ENCODE measurements at regions not wholly inside any gene's neighbourhood (a gene's known extent, or its start where the extent isn't known, plus 50 kb on each side); places are given as distances from the start of the nearest gene placed in this dataset.

DNA sequence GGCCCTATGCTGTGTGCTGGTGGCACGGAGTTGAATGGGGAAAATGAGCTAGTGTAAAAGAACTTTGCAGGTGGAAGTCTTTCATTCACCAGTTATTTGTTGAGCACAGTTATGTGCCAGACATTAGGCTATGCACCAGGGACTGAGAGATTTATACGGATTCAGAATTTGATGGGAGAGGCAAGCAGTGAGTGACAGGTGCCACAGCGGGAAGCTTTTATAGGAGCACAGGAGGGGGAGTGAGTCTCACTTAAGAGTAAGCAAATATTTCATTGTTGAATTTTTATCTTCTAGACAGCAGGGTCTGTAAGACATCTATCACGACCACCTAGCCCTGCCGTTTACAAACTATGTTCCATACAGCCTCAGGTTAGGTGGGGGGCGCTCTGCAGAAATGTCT, 320.6 kb downstream of the SNAPC1 start:
- no peaks in the 10 kb centered on the region for H3K9me1 ChIP-seq (ENCODE audit: control insufficient read depth, extremely low read depth, insufficient read depth, low read length)
- H4K20me1 ChIP-seq (ENCODE audit: control insufficient read depth, extremely low read depth, insufficient read depth, low read length) = no peaks in the 10 kb centered on the region
- no peak overlapping the region for H3K4me3 ChIP-seq (ENCODE audit: control insufficient read depth in 2 of 3, extremely low read depth in 1 of 3, insufficient read depth in 2 of 3, low read depth in 1 of 3, low read length in 3 of 3)
- no peaks in the 10 kb centered on the region for H3K4me1 ChIP-seq (ENCODE audit: control insufficient read depth, extremely low read depth, insufficient read depth, low read length)
- no peak overlapping the region for H3K4me2 ChIP-seq (ENCODE audit: control insufficient read depth, extremely low read depth, insufficient read depth, low read depth, low read length)
- no peak for FAIRE-seq
- DNase-seq (ENCODE audit: low read depth, low spot score) = no peak
- H3K36me3 ChIP-seq (ENCODE audit: control insufficient read depth in 2 of 2, extremely low read depth in 1 of 2, insufficient read depth in 2 of 2, low read length in 2 of 2) = no peaks in the 10 kb centered on the region
- H3K27me3 ChIP-seq (ENCODE audit: control insufficient read depth, extremely low read depth, insufficient read depth, low read length) = no peaks in the 10 kb centered on the region
- no peak overlapping the region for H3K27ac ChIP-seq (ENCODE audit: control insufficient read depth, insufficient read depth, low read length)
- H3K79me2 ChIP-seq (ENCODE audit: control insufficient read depth, insufficient read depth, low read length) = no peaks in the 10 kb centered on the region
- no peak overlapping the region for H2AFZ ChIP-seq (ENCODE audit: control insufficient read depth, low read length)
- TF ChIP-seq, protein P1, sequence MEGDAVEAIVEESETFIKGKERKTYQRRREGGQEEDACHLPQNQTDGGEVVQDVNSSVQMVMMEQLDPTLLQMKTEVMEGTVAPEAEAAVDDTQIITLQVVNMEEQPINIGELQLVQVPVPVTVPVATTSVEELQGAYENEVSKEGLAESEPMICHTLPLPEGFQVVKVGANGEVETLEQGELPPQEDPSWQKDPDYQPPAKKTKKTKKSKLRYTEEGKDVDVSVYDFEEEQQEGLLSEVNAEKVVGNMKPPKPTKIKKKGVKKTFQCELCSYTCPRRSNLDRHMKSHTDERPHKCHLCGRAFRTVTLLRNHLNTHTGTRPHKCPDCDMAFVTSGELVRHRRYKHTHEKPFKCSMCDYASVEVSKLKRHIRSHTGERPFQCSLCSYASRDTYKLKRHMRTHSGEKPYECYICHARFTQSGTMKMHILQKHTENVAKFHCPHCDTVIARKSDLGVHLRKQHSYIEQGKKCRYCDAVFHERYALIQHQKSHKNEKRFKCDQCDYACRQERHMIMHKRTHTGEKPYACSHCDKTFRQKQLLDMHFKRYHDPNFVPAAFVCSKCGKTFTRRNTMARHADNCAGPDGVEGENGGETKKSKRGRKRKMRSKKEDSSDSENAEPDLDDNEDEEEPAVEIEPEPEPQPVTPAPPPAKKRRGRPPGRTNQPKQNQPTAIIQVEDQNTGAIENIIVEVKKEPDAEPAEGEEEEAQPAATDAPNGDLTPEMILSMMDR (optimal IDR thresholded peaks at IDR 0.05 in 1 of 3, IDR thresholded peaks at IDR 0.05 in 1 of 3, conservative IDR thresholded peaks at IDR 0.05 in 1 of 3; ENCODE audit: extremely low read depth in 1 of 3, insufficient read depth in 2 of 3, low read length in 3 of 3) = no peak
- TF ChIP-seq EZH2 (IDR thresholded peaks at IDR 0.05; ENCODE audit: low read length) = no peak
- no peak overlapping the region for H3K9ac ChIP-seq (ENCODE audit: control insufficient read depth, extremely low read depth, insufficient read depth, low read length)
- H3K9me3 ChIP-seq (ENCODE audit: control insufficient read depth, low read depth, low read length) = no peaks in the 10 kb centered on the region
- dilution Hi-C loops (cut with MboI; ENCODE audit: extremely low pct_ligation_motif_present, low sequenced_read_pairs) = no loop called here

DNA sequence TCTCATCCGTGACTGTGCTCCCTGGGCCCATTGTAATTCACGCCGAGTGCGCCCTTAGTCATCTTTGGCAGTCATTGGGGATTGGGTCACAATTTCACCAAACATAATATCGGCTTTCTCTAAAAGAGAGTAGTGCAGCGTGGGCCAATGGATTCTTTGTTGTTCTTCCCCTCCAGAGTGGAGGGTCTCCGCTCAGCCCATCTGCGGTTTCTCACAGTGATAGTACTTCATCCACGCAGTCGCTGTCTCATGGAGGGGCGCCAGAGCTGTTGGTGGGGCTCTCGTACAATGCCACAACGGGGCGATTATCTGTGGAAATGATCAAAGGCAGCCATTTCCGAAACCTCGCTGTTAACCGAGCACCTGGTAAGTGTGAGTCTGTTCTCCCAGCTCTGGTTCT, 321.8 kb downstream of the SNAPC1 start:
- Histone ChIP-seq H3K4me3 (ENCODE audit: control insufficient read depth in 2 of 3, extremely low read depth in 1 of 3, insufficient read depth in 2 of 3, low read depth in 1 of 3, low read length in 3 of 3) (no peak overlapping the region), H3K9me1 (ENCODE audit: control insufficient read depth, extremely low read depth, insufficient read depth, low read length) (no peaks in the 10 kb centered on the region), H3K9ac (ENCODE audit: control insufficient read depth, extremely low read depth, insufficient read depth, low read length) (no peak overlapping the region), H3K27ac (ENCODE audit: control insufficient read depth, insufficient read depth, low read length) (no peak overlapping the region), H3K4me1 (ENCODE audit: control insufficient read depth, extremely low read depth, insufficient read depth, low read length) (no peaks in the 10 kb centered on the region), H4K20me1 (ENCODE audit: control insufficient read depth, extremely low read depth, insufficient read depth, low read length) (no peaks in the 10 kb centered on the region), H3K36me3 (ENCODE audit: control insufficient read depth in 2 of 2, extremely low read depth in 1 of 2, insufficient read depth in 2 of 2, low read length in 2 of 2) (no peaks in the 10 kb centered on the region), H3K4me2 (ENCODE audit: control insufficient read depth, extremely low read depth, insufficient read depth, low read depth, low read length) (no peak overlapping the region), H3K9me3 (ENCODE audit: control insufficient read depth, low read depth, low read length) (no peaks in the 10 kb centered on the region), H3K27me3 (ENCODE audit: control insufficient read depth, extremely low read depth, insufficient read depth, low read length) (no peaks in the 10 kb centered on the region), H3K79me2 (ENCODE audit: control insufficient read depth, insufficient read depth, low read length) (no peaks in the 10 kb centered on the region), H2AFZ (ENCODE audit: control insufficient read depth, low read length) (no peak overlapping the region)
- TF ChIP-seq, protein P1 (optimal IDR thresholded peaks at IDR 0.05 in 1 of 3, IDR thresholded peaks at IDR 0.05 in 1 of 3, conservative IDR thresholded peaks at IDR 0.05 in 1 of 3; ENCODE audit: extremely low read depth in 1 of 3, insufficient read depth in 2 of 3, low read length in 3 of 3) = no peak
- no peak for TF ChIP-seq EZH2 (IDR thresholded peaks at IDR 0.05; ENCODE audit: low read length)
- no peak for FAIRE-seq
- no peak for DNase-seq (ENCODE audit: low read depth, low spot score)
- dilution Hi-C loops (cut with MboI; ENCODE audit: extremely low pct_ligation_motif_present, low sequenced_read_pairs) = no loop called here

Data from keratinocyte (primary cell).